ENCODE measurements at regions not wholly inside any gene's neighbourhood (a gene's known extent, or its start where the extent isn't known, plus 50 kb on each side); places are given as distances from the start of the nearest gene placed in this dataset. TPM values are rescaled to one million over a fixed set of nuclear protein-coding genes. Genes with fewer than 3 reads are reported as not detected.

DNA sequence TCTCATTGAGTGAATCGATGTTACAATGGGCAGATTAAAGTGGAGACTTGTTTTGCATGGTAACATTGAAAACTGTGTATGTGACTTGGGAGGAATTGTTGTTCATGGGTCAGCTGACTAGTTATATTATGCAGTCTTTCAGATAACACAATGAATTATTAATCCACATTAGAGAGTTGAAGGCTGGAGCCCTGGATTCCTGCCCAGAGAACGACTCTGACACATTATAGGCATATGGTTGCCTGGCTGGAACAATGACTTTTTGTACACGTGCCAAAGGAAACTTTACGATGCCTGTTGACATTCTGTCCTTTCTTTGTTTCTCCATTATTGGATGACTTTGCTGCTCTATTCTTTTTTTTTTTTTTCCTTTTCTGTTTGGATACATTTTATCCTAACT, 52.3 kb upstream of the TMEM229A start:
- Histone ChIP-seq H3K4me1 (ENCODE audit: insufficient read depth) (no peaks in the 10 kb centered on the region), H3K36me3 (no peaks in the 10 kb centered on the region), H3K4me3 (no peak overlapping the region), H3K27ac (no peak overlapping the region), H3K27me3 (no peaks in the 10 kb centered on the region), H3K9me3 (no peaks in the 10 kb centered on the region)
- intact Hi-C loops (cut with DNase I), result no loop called here
- WGBS, 3 donors, result 3 to 7% (median 5%) methylated on average over 4 of the region's 4 CpGs
- no peak for TF ChIP-seq EP300 (IDR thresholded peaks at IDR 0.05)
- no peak for DNase-seq

DNA sequence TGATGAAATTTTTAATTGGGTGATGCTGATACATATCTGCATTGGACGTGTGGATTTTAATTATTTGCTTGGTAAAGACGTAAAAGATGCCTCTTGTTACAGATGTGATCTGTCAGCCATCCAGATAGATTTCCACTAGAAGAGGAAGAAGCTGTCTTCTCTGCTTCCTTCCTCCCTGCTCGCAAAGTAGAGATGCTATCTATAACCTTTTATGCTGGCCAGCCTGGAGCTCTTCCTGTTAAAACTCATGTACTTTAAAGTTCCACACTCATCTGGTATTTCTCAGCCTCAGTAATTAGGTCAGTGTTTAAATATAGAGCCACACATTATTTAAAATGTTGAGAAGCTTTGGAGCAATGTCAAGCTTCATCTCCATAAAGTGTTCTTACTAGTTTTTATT, 51.2 kb upstream of the TMEM229A start:
- no peak for TF ChIP-seq POLR2A (IDR thresholded peaks at IDR 0.05)
- Histone ChIP-seq H3K27ac (no peak overlapping the region), H3K27me3 (no peaks in the 10 kb centered on the region), H3K36me3 (no peaks in the 10 kb centered on the region), H3K4me1 (ENCODE audit: insufficient read depth) (no peaks in the 10 kb centered on the region), H3K9me3 (no peaks in the 10 kb centered on the region), H3K4me3 (no peak overlapping the region)
- WGBS, 3 donors, result 15 to 29% (median 17%) methylated on average over 3 of the region's 3 CpGs
- DNase-seq, result no peak
- intact Hi-C loops (cut with DNase I), result no loop called here

Small RNA genes in the stretch of these regions (small RNA-seq; reads per million reads assigned to genes)
- gene RNU6-102P, result not detected

Measured in ovary (tissue), 7 donors.